Adrenal gland (tissue), 9 donors: ENCODE measurements at regions not wholly inside any gene's neighbourhood (a gene's known extent, or its start where the extent isn't known, plus 50 kb on each side); places are given as distances from the start of the nearest gene placed in this dataset.
"Not testable (repeated sequence)": the region's sequence is repeated elsewhere in the genome, so short reads cannot be mapped to it uniquely, and the experiment has no call there.

Experiments used
- DNase-seq, 7 donors: peaks; one replicate each; pipeline ENCODE4 v3.0.0-alpha.2; 2019 to 2020
- H3K27ac ChIP-seq, 5 donors: fragments of 200-600 bp; sonication (generic) in 4 of 5; 1 replicate in 3 of 5; 2 replicates in 2 of 5; pipeline versions ENCODE4 v1.5.1 to v1.8.0; 2016 to 2020; ENCODE audit warnings: mild to moderate bottlenecking in 1 of 5
- H3K27me3 ChIP-seq: fragments of 200-600 bp; 2 replicates; pipeline ENCODE4 v1.8.0; 2021
- H3K36me3 ChIP-seq, 2 donors: fragments of 200-600 bp; replicated peaks in 1 of 2; 1 replicate in 1 of 2; 2 replicates in 1 of 2; pipeline versions ENCODE4 v1.5.1 to v1.8.0; 2018 to 2022
- H3K4me1 ChIP-seq, 2 donors: fragments of 200-600 bp; replicated peaks in 1 of 2; 1 replicate in 1 of 2; 2 replicates in 1 of 2; pipeline versions ENCODE4 v1.5.1 to v1.8.0; 2018 to 2021
- H3K4me3 ChIP-seq, 4 donors: fragments of 200-600 bp; sonication (generic) in 3 of 4; one replicate each; pipeline ENCODE4 v1.5.1; 2016 to 2018
- H3K9me3 ChIP-seq, 3 donors: fragments of 200-600 bp; sonication (generic) in 1 of 3; replicated peaks in 1 of 3; 1 replicate in 2 of 3; 2 replicates in 1 of 3; pipeline versions ENCODE4 v1.5.1 to v1.8.0; 2016 to 2021
- CTCF ChIP-seq, 6 experiments: fragments of 450-650 bp in 4 of 6; fragments of 200-600 bp in 2 of 6; sonication (generic) in 1 of 6; IDR thresholded peaks; 1 replicate in 5 of 6; 2 replicates in 1 of 6; pipeline versions ENCODE4 v1.5.1 to v1.8.0; 2016 to 2021; ENCODE audit warnings: antibody characterized with exemption in 6 of 6, mild to moderate bottlenecking in 2 of 6, moderate library complexity in 1 of 6
- POLR2A ChIP-seq, 2 donors: fragments of 450-650 bp; IDR thresholded peaks; one replicate each; pipeline ENCODE4 v1.6.1; 2017; ENCODE audit warnings: antibody characterized with exemption in 2 of 2, mild to moderate bottlenecking in 2 of 2, moderate library complexity in 1 of 2
- WGBS, 4 donors: extraction: QIAGEN DNeasy Blood & Tissue Kit in 2 of 4; methylation state at CpG; one replicate each; pipeline versions ENCODE4 v1.1.5 to v1.1.7; 2013 to 2017; 5-methylcytosine and 5-hydroxymethylcytosine counted together
- intact Hi-C, 2 donors: fragments of 100-400 bp; cut with DNase I; formaldehyde crosslinking; loops; one replicate each; pipeline versions ENCODE4 v1.14.1 to v1.15.0; 2022 to 2023
- donor health status: healthy with polysubstance abuse.
- donor health status: Bipolar disorder and iron deficiency.
- donor health status: DM: yes; HTN: yes; CAD: no.
- donor health status: DM: no; HTN: no; CAD: no.
- donor health status: DM: no; HTN: no; CAD: no.

- H3K4me3 ChIP-seq: no peak overlapping the region
- no peaks in the 10 kb centered on the region for H3K9me3 ChIP-seq
- 91 to 95% (median 94%) methylated on average over 3 of the region's 3 CpGs for WGBS, 4 donors
- H3K4me1 ChIP-seq: peaks cover 0 to 14% of the 10 kb centered on the region in 2 donors
- H3K36me3 ChIP-seq: no peaks in the 10 kb centered on the region
- H3K27me3 ChIP-seq: no peaks in the 10 kb centered on the region
- TF ChIP-seq POLR2A (IDR thresholded peaks at IDR 0.05) (no peak), CTCF (IDR thresholded peaks at IDR 0.05) (no peak)
- H3K27ac ChIP-seq: no peak overlapping the region
- no peak for DNase-seq
- intact Hi-C loops: no loop called here
Observed at GRCh38 chr1:185650602-185651230, 83.5 kb upstream of the HMCN1 start.

- no peak for DNase-seq
- 95 to 97% (median 96%) methylated on average over 16 to 38 of the region's 38 CpGs for WGBS, 4 donors
- TF ChIP-seq CTCF (IDR thresholded peaks at IDR 0.05) (no peak), POLR2A (IDR thresholded peaks at IDR 0.05) (no peak)
Observed at GRCh38 chr1:185648858-185649589, 85.2 kb upstream of the HMCN1 start.

GRCh38 chr1:185647597-185648267, 86.5 kb upstream of the HMCN1 start:
- H3K27ac ChIP-seq, H3K36me3 ChIP-seq, H3K27me3 ChIP-seq, H3K9me3 ChIP-seq, H3K4me3 ChIP-seq, intact Hi-C loops, DNase-seq: not testable (repeated sequence)
- H3K4me1 ChIP-seq: peaks cover 0 to 16% of the 10 kb centered on the region in 2 donors
- 94 to 96% (median 95%) methylated on average over 12 of the region's 12 CpGs for WGBS, 4 donors

More at GRCh38 chr1:185648858-185649589, 85.2 kb upstream of the HMCN1 start:
- no peak overlapping the region for H3K27ac ChIP-seq
- H3K4me3 ChIP-seq: no peak overlapping the region
- H3K36me3 ChIP-seq: no peaks in the 10 kb centered on the region
- H3K9me3 ChIP-seq: no peaks in the 10 kb centered on the region
- H3K4me1 ChIP-seq: peaks cover 0 to 16% of the 10 kb centered on the region in 2 donors
- intact Hi-C loops: no loop called here
- H3K27me3 ChIP-seq: no peaks in the 10 kb centered on the region

GRCh38 chr1:185646202-185646683, 87.9 kb upstream of the HMCN1 start:
- intact Hi-C loops: no loop called here
- H3K27me3 ChIP-seq: no peaks in the 10 kb centered on the region
- H3K4me1 ChIP-seq: peaks cover 0 to 16% of the 10 kb centered on the region in 2 donors
- peak; percentile 44 to 81 (median 74) for DNase-seq
- TF ChIP-seq CTCF (IDR thresholded peaks at IDR 0.05): no peak
- peak in 1 of 2 donors; percentile 26 for TF ChIP-seq POLR2A (IDR thresholded peaks at IDR 0.05)
- 4 to 11% (median 9%) methylated on average over 3 of the region's 3 CpGs for WGBS, 4 donors
- peak overlapping the region in 4 of 5 donors; percentile 52 to 78 (median 59) for H3K27ac ChIP-seq
- H3K36me3 ChIP-seq: no peaks in the 10 kb centered on the region
- no peaks in the 10 kb centered on the region for H3K9me3 ChIP-seq
- peak overlapping the region in 1 of 4 donors; percentile 33 for H3K4me3 ChIP-seq
